ENCODE measurements at regions not wholly inside any gene's neighbourhood (a gene's known extent, or its start where the extent isn't known, plus 50 kb on each side); places are given as distances from the start of the nearest gene placed in this dataset.

- H2BK12ac ChIP-seq (ENCODE audit: insufficient read length, low read depth, low read length): no peak overlapping the region
- H3K56ac ChIP-seq (ENCODE audit: insufficient read length, low read depth, low read length): no peak overlapping the region
- DNase-seq: no peak
- Mint-ChIP-seq H3K4me1 (no peaks in the 10 kb centered on the region), H3K36me3 (ENCODE audit: insufficient read depth in 1 of 3, low read depth in 3 of 3) (peaks cover 0 to 7% (median 0%) of the 10 kb centered on the region in 3 experiments; a peak in 2 of 7 replicates), H3K4me3 (no peak overlapping the region), H3K9me3 (peaks cover 2 to 10% of the 10 kb centered on the region in 2 experiments; a peak in 2 of 5 replicates), H3K27me3 (ENCODE audit: low read depth) (no peaks in the 10 kb centered on the region), H3K27ac (no peak overlapping the region)
- no peak overlapping the region for H2AFZ ChIP-seq (ENCODE audit: low read length)
- H2BK15ac ChIP-seq (ENCODE audit: low read depth, low read length): no peak overlapping the region
- H3K4ac ChIP-seq (ENCODE audit: low read depth, low read length): no peak overlapping the region
- no peak overlapping the region for H3K18ac ChIP-seq (ENCODE audit: insufficient read length, low read depth, low read length)
- no CpG with 5 or more reads among the region's 3 CpGs for WGBS (ENCODE audit: extremely low coverage, insufficient read length, low lambda C conversion rate)
- no peaks in the 10 kb centered on the region for H3K9me3 ChIP-seq (ENCODE audit: control insufficient read depth, low read depth, low read length)
- H3T11ph ChIP-seq (ENCODE audit: low read length): no peak overlapping the region
- H3K23me2 ChIP-seq (ENCODE audit: insufficient read length, low read depth, low read length, poor library complexity, severe bottlenecking): no peaks in the 10 kb centered on the region
- no peaks in the 10 kb centered on the region for H3K79me2 ChIP-seq (ENCODE audit: insufficient read depth, low read length)
- no peak overlapping the region for H3K23ac ChIP-seq (ENCODE audit: insufficient read length, low read depth, low read length)
- no peaks in the 10 kb centered on the region for H4K20me1 ChIP-seq (ENCODE audit: control insufficient read depth, insufficient read depth, insufficient read length)
- H3K27ac ChIP-seq (ENCODE audit: insufficient read length, low read depth, low read length): no peak overlapping the region
- H4K8ac ChIP-seq (replicated peaks; ENCODE audit: insufficient read length, low read depth, low read length): no peak overlapping the region
- H2BK20ac ChIP-seq (ENCODE audit: low read depth, low read length, poor library complexity, severe bottlenecking): no peak overlapping the region
- H3K14ac ChIP-seq (ENCODE audit: insufficient read depth, low read length): no peak overlapping the region
- no peak overlapping the region for H2BK5ac ChIP-seq (ENCODE audit: insufficient read length, low read length)
- no peak overlapping the region for H2BK120ac ChIP-seq (ENCODE audit: low read depth, low read length, poor library complexity, severe bottlenecking)
- H3K9ac ChIP-seq (ENCODE audit: extremely low read depth, insufficient read length, low read length): no peak overlapping the region
- no peaks in the 10 kb centered on the region for H3K27me3 ChIP-seq (ENCODE audit: insufficient read depth, low read length)
- no peak overlapping the region for H4K91ac ChIP-seq (ENCODE audit: insufficient read length, low read depth, low read length)
- no peaks in the 10 kb centered on the region for H3K79me1 ChIP-seq (ENCODE audit: insufficient read depth, low read depth, low read length, poor library complexity, severe bottlenecking)
- H4K5ac ChIP-seq (ENCODE audit: insufficient read length, low read depth, low read length): no peak overlapping the region
- TF ChIP-seq, protein P1, sequence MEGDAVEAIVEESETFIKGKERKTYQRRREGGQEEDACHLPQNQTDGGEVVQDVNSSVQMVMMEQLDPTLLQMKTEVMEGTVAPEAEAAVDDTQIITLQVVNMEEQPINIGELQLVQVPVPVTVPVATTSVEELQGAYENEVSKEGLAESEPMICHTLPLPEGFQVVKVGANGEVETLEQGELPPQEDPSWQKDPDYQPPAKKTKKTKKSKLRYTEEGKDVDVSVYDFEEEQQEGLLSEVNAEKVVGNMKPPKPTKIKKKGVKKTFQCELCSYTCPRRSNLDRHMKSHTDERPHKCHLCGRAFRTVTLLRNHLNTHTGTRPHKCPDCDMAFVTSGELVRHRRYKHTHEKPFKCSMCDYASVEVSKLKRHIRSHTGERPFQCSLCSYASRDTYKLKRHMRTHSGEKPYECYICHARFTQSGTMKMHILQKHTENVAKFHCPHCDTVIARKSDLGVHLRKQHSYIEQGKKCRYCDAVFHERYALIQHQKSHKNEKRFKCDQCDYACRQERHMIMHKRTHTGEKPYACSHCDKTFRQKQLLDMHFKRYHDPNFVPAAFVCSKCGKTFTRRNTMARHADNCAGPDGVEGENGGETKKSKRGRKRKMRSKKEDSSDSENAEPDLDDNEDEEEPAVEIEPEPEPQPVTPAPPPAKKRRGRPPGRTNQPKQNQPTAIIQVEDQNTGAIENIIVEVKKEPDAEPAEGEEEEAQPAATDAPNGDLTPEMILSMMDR (conservative IDR thresholded peaks at IDR 0.05): no peak
- H3K4me1 ChIP-seq (ENCODE audit: insufficient read depth, low read length): no peaks in the 10 kb centered on the region
- no peak overlapping the region for H3K4me2 ChIP-seq (ENCODE audit: insufficient read depth, insufficient read length, low read length)
- H2AK5ac ChIP-seq (ENCODE audit: insufficient read length, low read length): no peak overlapping the region
Measured at GRCh38 chr4:19346636-19347035, 905.1 kb upstream of the SLIT2 start.
